Stimulated activated CD8-positive, alpha-beta memory T cell treated with anti-CD3 and anti-CD28 coated beads, Interleukin-7, amount 100 ng/mL, for 48 hours (primary cell): ENCODE measurements at regions not wholly inside any gene's neighbourhood (a gene's known extent, or its start where the extent isn't known, plus 50 kb on each side); places are given as distances from the start of the nearest gene placed in this dataset.
"Not testable (repeated sequence)": the region's sequence is repeated elsewhere in the genome, so short reads cannot be mapped to it uniquely, and the experiment has no call there.

Source experiments
- DNase-seq, 2 donors: peaks; one replicate each; pipeline ENCODE4 v3.0.0-alpha.2; 2020; ENCODE audit warnings: low read depth in 1 of 2; ENCODE audit errors: extremely low read depth in 1 of 2

GRCh38 chr13:73656863-73657262 lies 477.3 kb downstream of the KLF12 start:
- no peak for DNase-seq

GRCh38 chr13:73653688-73654087 lies 480.5 kb downstream of the KLF12 start:
- no peak for DNase-seq

GRCh38 chr13:73647417-73647816 lies 486.8 kb downstream of the KLF12 start:
- DNase-seq = no peak

GRCh38 chr13:73640476-73641179 lies 493.6 kb downstream of the KLF12 start:
- DNase-seq = not testable (repeated sequence)

- no peak for DNase-seq
These were observed 498.9 kb downstream of the KLF12 start for GRCh38 chr13:73635166-73635787.

- no peak for DNase-seq
These were observed 500.3 kb downstream of the KLF12 start for GRCh38 chr13:73633817-73634460.

- no peak for DNase-seq
These were observed 502.8 kb downstream of the KLF12 start for GRCh38 chr13:73631411-73631810.

- no peak for DNase-seq
These were observed 508.5 kb downstream of the KLF12 start for GRCh38 chr13:73625562-73626339.

- DNase-seq = no peak
These were observed 510.9 kb downstream of the KLF12 start for GRCh38 chr13:73623281-73623680.

- DNase-seq = no peak
These were observed 511.8 kb downstream of the KLF12 start for GRCh38 chr13:73622381-73622780.

GRCh38 chr13:73618275-73618865 lies 515.8 kb downstream of the KLF12 start:
- DNase-seq = no peak

GRCh38 chr13:73616861-73617260 lies 517.3 kb downstream of the KLF12 start:
- DNase-seq = no peak

GRCh38 chr13:73610799-73611592 lies 523.2 kb downstream of the KLF12 start:
- no peak for DNase-seq

- no peak for DNase-seq
These were observed 525.3 kb downstream of the KLF12 start for GRCh38 chr13:73608711-73609485.

GRCh38 chr13:73608157-73608516 lies 526.1 kb downstream of the KLF12 start:
- DNase-seq = no peak

GRCh38 chr13:73607489-73608156 lies 526.6 kb downstream of the KLF12 start:
- DNase-seq = no peak

GRCh38 chr13:73603646-73604045 lies 530.6 kb downstream of the KLF12 start:
- no peak for DNase-seq

- no peak for DNase-seq
These were observed 531.9 kb downstream of the KLF12 start for GRCh38 chr13:73602295-73602694.

GRCh38 chr13:73601708-73602107 lies 532.5 kb downstream of the KLF12 start:
- DNase-seq = no peak
